ENCODE measurements at regions not wholly inside any gene's neighbourhood (a gene's known extent, or its start where the extent isn't known, plus 50 kb on each side); places are given as distances from the start of the nearest gene placed in this dataset.
"Not testable (repeated sequence)": the region's sequence is repeated elsewhere in the genome, so short reads cannot be mapped to it uniquely, and the experiment has no call there.

DNA sequence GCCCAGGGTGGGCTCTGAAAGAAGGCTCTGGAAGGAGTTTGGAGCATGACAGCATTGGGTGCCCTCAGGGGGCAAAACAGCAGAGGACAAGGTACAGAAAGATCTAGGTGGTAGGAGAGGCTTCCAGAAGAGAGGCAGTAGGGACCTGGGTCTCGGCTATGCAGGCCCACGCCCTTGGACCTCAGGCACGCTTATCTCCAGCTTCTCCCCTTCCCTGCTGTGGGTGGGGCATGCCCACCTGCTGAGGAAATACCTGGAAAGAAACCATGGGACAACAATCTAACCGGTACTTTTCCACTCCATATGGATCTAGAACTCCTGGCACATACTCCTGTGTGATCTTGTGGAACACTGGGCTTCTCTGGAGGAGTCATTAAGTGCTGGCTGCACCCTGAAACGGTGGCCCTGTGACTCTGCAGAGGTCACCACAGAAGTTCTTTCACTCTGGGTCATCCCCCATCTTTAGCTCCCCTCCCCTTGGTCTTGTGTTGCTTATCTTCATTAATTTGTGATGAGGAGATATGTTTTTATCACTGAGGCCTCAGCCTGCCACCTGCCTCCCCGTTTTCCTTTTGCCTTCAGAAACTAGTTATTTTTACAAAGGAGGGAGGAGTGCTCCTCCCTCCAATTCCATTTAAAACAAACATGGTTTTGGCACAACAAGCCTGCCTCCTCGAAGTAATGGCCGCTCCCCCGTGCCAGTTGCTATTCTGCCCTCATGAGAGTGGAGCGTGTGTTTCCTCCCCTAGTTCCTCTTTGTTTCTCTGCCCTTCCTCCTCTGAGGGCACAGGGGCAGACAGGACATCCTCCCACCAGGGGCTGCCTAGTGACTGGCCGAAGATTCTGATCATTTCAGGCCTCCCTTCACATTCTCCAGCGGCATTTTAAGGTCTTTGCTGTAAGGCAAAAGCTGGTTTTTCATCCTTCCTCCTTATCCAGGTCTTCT lies 78.0 kb upstream of the ATP5PO start:
- no peak for DNase-seq

DNA sequence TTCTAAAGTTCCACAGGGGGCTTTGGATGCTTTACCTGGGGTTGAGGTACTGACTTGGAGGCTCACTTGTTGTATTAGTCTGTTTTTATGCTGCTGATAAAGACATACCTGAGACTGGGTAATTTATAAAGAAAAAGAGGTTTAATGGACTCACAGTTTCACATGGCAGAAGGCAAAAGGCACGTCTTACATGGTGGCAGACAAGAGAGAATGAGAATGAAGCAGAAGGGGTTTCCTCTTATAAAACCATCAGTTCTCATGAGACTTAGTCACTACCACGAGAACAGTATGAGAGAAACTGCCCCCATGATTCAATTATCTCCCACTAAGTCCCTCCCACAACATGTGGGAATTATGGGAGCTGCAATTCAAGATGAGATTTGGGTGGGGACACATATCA lies 76.8 kb upstream of the ATP5PO start:
- DNase-seq, result not testable (repeated sequence)

DNA sequence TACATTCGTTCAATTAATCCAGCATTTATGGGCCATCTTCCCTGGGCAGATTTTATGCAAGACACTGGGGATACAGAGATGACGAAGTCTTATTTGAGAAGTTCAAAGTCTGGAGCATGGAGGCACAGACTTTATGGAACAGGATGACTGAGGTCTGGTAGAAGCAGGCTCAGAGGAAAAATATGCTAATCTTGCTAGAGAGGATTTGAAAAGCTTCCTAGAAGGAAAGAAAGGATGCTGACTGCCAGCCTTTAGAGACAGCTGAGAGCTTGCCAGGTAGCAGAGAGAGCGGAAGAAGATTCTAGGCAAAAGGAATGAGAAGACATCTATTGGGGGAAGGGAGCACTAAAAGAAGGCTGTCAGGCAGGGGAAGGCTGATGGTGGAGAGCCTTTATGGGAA lies 75.5 kb upstream of the ATP5PO start:
- DNase-seq, result no peak

DNA sequence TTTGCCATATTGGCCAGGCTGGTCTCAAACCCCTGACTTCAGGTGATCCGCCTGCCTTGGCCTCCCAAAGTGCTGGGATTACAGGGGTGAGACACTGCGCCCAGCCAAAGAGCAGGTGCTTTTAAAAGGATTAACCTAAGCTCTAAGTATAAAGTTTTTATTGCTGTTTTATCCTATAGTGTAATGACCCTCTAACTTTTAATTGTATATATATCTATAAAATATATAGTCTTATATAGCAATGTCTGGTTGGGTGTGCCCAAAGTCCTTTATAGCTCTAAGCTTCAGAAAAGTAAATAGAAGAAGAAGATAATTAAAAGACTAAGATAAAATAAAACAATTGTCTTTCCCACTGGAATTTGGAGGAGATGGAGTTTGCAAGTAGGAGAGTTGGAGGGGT lies 73.8 kb upstream of the ATP5PO start:
- no peak for DNase-seq

DNA sequence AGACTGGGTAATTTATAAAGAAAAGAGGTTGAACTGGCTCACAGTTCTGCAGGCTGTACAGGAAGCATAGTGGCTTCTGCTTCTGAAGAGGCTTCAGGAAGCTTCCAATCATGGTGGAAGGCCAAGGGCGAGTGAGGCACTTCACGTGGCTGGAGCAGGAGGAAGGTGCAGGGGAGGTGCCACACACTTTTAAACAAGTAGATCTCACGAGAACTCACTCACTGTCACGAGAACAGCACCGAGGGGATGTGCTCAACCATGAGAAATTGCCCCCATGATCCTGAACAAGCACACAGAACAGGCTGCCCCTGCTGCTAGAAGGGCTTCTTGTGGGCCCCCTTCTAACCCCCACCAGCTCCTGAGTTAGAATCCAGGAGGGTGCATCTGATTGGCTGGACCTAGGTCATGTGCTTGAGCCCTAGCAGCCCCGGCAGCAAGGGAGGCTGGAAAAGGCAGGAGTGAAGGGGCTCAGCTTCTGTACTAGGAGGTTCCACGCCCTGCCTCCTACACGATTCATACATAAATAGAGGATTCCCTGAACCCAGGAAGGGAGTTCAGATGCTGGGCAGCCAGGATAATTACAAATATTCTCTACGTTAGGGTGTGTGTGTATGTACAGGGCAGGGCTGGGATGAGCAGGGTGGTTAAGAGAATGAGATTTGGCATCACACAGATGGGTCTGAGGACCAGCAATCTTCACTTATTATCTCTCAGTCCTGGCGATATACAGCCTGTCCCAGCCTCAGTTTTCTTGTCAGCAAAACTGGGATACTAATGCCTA lies 72.8 kb upstream of the ATP5PO start:
- DNase-seq, result no peak

DNA sequence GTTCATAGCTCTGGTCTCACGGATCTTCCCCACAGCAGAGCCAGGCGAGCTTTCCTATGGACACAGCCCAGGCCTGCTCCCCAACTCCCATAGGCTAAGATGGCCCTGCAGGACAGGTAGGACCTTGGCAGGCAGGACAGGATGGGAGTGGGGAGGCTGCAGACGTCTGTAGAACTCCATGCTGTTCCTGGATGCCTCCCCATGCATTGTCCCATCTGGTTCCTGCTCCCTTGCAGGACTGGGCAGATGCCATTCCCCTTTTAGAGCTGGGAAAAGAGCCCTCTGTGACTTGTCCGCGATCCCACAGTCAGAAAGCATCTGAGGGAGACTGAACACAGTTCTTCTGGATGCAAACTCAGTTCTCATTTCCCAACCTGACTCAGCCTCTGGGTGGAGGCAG lies 71.9 kb upstream of the ATP5PO start:
- no peak for DNase-seq

DNA sequence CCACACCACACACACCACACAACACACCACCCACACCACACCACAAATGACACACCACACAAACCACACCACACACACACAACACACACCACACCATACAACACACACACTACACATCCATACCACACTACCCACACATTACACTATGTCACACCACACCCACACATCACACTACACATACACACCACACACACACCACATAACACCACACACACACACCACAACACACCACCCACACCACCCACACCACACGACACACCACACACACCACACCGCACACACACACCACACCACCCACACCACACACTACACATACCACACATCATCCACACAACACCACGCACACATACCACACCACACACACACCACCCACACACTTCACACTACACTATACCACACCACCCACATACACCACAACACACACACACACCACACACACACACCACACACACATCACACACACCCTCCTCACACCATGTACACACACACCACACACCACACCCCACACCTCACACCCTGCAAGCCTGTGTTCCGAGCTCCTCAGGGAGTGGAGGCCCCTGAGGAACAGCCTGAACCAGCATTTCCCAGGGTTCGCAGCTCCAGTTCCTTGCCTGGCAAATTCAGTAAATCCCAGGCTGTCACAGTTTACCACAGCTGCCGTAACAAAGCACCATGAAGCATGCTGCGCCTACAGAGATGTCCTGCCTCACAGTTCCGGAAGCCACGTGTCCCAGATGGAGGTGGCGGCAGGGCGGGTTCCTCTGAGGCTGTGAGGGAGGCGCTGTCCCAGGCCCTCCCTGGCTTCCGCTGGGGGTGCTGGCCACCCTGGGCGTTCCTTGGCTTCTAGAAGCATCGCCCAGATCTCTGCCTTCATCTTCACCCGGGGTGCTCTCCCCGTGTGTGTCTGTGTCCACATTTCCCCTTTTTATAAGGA lies 69.8 kb upstream of the ATP5PO start:
- DNase-seq, result no peak

DNA sequence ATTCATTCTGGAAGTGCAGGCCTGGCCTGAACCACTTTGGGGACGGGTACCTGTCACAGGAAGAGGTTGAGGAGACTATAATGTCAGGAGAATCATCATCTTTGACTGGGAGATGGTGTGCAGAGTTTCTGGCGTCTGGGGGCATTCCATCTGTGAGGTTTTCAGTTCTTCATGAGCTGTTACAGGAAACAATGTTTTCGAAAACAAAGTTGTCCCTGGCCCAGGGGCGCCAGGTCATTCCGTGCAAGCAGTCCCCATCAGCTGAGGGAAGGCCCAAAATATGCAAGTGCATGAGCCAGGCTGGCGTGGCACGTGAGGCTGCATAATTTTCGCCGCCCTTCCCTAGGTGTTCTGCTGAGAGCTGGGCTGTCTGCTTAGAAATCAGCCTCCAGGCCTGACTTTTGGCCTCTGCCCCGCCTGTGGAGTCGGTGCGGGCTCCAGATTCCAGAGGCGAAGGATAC lies 68.4 kb upstream of the ATP5PO start:
- no peak for DNase-seq

DNA sequence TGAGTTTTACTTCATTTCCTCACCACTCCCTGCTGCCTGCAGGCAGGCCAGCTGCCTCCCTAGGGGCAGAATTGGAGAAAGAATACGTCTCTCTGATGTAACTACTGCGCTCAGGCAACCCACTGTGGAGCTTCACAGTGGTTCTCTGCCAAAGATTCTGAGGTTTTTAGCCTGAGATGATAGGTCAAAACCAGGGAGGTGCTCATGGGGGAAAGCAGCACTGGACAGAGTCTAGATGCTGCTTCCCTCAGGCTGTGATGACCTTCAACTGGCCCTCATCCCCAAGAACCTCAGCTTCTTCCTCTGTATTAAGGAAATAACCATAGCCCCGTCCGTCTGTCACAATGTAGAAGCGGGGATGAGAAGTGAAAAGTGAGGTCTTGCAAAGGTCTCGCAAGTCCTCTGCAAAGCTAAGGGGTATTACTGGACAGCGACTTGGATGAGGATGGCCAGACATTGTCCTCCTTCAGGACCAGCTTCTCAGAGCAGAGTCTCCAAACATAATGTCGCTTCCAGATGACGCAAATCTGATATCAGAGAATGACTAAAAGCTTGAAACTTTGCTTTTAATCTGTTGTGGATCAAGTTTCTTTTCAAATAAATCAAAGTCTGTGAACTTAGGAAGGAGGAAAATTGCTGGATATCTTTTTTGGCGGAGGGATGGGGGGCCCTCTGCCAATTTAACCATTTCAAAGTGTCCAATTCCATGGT lies 65.9 kb upstream of the ATP5PO start:
- no peak for DNase-seq

DNA sequence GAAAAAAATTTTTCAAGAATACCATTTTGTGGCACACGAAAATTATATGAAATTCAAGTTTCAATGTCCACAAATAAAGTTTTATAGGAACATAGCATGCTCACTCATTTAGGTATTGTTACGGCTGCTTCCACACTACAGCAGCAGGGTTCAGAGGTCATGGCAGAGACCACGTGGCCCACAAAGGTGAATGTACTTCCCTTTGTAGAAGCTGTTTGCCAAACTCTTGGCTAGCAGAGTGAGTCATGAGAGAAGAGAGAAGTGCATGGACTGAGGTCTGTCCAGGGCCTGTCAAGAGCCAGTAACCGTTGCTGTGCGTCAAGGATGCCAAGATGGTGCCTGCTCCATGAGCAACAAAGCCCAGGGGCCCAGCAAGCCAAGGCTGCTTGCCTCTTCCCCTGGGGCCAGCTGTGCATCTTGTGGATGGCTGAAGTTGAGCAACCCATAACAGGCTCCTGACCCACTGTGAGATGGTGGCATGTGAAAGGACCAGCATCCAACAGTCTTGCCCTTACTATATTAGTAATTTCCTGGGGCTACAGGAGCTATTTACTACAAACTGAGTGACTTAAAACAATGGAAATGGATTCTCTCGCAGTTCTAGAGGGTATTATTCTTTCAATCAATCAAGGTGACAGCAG lies 64.8 kb upstream of the ATP5PO start:
- no peak for DNase-seq

DNA sequence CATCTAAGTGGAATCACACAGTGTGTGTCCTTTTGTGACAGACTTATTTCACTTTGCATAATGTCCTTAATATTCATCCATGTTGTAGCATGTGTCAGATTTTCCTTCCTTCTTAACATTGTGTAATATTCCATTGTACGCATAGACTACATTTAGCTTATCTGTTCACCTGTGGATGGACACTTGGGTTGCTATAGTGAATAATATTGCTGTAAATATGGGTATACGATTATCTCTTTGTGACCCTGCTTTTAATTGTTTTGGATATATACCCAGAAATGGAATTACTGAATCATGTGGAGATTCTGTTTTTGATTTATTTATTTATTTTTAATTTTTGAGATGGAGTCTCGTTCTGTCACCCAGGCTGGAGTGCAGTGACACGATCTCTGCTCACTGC lies 63.0 kb upstream of the ATP5PO start:
- DNase-seq, result no peak

DNA sequence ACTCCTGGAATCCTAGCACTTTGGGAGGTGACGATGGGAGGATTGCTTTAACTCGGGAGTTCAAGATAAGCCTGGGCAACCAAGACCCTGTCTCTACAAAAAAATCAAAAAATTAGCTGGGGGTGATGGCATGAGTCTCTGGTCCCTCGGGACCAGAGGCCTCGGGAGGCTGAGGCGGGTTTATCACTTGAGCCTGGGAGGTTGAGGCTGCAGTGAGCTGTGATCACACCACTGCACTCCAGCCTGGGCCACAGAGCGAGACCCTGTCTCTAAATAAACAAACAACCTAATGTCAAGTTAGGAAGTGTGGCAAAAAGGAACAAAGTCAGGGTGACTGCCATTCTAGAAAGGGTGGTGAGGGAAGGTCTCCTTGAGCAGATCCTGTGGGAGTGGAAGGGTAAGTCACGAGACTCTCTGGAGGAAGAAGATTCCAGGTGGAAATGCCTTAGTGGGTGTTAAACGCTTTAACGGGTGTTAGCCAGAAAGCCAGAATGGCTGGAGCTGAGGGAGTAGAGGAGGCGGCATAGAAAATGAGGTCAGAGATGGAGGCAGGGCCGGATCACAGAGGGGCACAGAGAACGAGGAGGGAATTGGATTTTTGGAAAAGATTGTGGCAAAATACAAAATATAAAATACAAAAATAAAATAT lies 62.2 kb upstream of the ATP5PO start:
- DNase-seq, result no peak

DNA sequence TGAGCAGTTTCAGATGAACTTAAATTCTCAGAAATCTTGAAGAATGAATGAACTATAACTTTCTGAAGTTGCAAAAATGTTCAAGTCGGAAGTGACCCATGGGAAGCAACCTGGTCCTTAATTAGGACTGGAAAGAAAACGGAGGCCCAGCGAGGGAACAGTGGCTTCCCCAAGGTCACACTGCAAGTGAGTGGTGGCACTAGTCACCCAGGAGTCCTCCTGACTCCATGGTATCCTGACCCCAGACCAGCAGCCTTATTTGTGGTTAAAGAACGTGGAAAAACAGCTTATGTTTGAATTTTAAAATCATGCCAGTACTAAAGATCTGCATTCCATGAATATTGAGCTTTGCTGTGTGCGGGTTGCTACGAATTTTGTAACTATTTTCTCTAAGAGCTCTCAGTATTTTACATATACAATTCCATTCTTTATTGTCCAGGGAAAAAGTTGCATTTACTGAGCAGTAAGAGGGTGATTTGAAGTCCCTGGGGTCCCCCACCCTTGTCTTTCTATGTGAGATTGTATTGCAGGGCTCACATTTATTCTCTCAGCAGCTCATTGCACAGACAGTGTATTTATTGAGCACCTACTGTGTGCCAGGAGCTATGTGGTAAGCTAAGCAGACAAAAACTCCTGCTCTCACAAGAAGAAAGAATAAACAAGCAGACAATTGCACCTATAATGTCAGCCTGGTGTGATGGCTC lies 61.6 kb upstream of the ATP5PO start:
- no peak for DNase-seq

DNA sequence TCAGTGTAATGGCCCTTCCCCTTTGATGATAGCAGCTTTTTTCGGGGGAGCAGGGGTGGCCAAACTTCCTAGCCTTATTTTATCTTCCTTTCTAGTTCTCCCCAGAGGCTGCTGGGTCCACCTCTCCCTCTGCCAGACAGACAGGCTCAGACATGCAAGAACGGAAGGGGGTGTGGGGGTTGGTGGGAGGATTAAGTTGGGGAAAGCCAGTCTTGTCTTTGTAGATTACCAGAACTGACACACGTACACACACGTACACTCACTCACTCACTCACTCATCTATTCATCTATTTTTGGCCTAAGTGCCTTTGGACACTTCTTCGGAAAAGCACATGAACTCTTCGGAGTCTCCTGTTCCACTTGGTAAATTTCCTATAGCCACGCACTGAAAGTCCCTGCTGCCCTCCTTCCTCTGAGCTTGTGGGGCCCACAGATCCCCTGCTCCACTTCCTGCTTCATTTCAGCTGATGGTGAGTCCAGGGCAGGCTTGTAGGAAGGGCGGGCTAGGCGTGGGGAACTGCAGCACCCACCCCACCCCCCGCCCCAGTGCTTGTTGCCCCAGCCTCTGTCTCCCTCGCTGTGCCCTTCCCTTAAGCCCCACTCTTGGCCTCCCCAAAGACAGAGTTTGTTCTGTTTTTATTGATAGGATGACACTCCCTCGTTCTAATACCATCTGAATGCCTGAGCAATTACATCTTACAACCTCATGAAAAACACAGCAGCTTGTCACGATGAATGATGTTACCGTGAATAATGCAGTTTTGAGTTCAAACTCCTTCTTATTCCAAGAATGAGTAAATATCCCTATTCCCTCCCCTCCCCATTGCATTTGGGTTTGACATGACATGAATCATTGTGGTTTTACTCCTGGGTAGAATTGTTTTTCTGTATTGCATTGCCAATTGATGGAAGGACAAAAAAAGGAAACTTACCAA lies 60.7 kb upstream of the ATP5PO start:
- peak; percentile 51 for DNase-seq

DNA sequence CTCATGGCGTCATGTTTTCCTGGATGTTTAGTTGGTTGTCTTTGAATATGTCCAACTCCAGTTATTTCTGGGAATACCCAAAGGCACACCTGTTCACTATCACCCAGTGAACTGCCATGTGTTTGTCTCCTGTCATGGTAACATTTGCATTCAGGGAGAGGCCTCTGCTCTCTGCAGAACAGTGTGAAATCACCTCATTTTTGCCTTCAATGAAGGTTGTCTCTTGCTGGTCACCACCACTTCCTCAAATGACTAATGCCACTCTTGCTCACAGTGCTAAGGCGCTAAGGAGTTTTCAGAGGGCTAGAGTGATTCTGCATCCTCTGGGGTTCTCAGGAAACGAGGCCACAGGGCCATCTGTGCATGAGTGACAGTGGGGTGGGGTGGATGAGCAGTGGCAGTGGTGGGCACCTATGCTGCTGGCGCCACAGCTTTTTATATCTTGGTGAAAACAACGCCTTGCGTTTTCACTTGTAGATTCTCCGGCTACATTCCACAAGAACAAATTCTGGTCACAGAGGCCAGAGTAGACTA lies 60.0 kb upstream of the ATP5PO start:
- DNase-seq, result peak; percentile 38

DNA sequence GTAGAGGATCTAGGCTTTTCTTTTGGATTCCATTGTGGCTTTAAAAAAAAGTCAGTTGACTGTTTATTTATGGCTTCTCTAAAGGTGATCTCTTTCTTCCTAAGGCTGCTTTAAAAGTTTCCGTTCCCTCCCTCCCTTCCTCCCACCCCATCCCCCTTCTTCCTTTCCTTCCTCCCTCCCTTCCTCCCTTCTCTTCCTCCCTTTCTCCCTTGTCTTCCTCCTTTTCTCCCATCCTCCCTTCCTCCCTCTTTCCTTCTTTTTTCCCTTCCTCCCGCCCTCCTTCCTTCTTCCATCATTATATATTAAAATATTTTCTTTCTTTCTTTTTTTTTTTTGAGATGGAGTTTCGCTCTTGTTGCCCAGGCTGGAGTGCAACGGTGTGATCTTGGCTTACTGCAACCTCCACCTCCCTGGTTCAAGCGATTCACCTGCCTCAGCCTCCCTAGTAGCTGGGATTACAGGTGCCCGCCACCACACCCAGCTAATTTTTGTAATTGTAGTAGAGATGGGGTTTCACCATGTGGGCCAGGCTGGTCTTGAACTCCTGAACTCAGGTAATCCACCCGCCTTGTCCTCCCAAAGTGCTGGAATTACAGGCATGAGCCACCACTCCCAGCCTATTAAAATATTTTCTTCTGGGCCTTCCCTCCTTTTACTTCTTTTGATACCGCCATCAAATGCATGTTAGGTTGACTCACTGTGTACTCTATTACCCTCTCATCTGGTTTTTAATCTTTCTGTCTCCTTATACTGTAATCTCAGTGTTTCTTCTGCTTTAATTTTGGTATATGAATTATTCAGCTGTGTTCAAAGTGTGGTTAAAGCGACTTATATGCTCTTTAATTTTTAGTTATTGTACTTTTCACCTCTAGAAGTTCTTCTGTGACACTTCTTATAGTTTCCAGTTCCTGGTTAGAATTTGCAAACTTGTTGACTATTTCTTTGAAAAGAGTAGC lies 59.2 kb upstream of the ATP5PO start:
- no peak for DNase-seq

DNA sequence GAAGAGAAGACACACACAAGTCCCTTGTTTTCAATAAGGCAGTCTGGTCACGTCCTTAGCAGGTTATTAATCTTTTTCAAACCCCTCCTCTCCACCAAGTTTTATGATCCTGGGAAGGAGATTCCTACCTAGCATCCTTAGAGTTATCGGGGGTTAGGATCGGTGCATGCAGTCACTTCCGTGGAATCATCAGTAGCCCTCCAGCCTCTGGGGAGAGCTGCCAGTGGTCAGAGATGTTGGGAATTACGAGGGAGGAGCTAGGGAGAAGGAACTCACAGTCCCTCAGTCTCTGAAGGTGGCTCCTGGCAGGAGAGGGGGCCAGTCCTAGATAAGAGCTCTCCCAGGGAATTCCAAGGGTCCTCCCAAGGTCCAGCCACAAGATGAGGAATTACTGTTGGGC lies 57.7 kb upstream of the ATP5PO start:
- DNase-seq, result no peak

DNA sequence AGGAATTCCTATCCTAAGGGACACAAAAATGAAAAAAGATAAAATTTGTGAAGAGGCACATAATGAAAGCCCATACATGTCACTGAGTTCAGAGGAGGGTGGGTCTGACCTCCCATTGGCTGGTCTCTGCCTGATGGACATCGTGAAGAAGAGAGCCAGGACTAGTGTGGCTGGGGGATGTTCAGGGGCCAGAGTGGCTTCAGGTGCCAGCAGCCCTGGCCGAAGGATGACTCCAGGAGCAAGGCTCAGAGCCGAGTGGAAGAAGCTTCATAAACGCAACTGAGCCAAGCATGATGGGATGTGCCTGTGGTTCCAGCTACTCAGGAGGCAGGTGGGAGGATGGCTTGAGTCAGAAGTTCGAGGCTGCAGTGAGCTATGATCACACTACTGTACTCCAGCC lies 56.9 kb upstream of the ATP5PO start:
- DNase-seq, result no peak
